GM21576 (cell line): ENCODE measurements at regions not wholly inside any gene's neighbourhood (a gene's known extent, or its start where the extent isn't known, plus 50 kb on each side); places are given as distances from the start of the nearest gene placed in this dataset.
"Not testable (repeated sequence)": the region's sequence is repeated elsewhere in the genome, so short reads cannot be mapped to it uniquely, and the experiment has no call there.

Source experiments
- ATAC-seq: cut with Tn5 transposase; IDR thresholded peaks from one replicate; pipeline ENCODE4 v1.9.1; 2021; ENCODE audit warnings: mild to moderate bottlenecking, moderate library complexity; ENCODE audit not compliant: unreplicated experiment

- no peak for ATAC-seq
These were observed 425.6 kb upstream of the NECTIN3 start for GRCh38 chr3:110646055-110646454.

- ATAC-seq: no peak
These were observed 425.1 kb upstream of the NECTIN3 start for GRCh38 chr3:110646496-110646895.

- ATAC-seq: no peak
These were observed 424.0 kb upstream of the NECTIN3 start for GRCh38 chr3:110647586-110647985.

- ATAC-seq: no peak
These were observed 420.9 kb upstream of the NECTIN3 start for GRCh38 chr3:110650741-110651140.

GRCh38 chr3:110654843-110655502, 416.6 kb upstream of the NECTIN3 start:
- ATAC-seq: no peak

- ATAC-seq: no peak
These were observed 415.1 kb upstream of the NECTIN3 start for GRCh38 chr3:110656394-110657025.

GRCh38 chr3:110664148-110664547, 407.5 kb upstream of the NECTIN3 start:
- ATAC-seq: no peak

GRCh38 chr3:110666495-110666894, 405.1 kb upstream of the NECTIN3 start:
- no peak for ATAC-seq

GRCh38 chr3:110667216-110667615, 404.4 kb upstream of the NECTIN3 start:
- ATAC-seq: no peak

- ATAC-seq: no peak
These were observed 401.2 kb upstream of the NECTIN3 start for GRCh38 chr3:110670407-110670806.

- no peak for ATAC-seq
These were observed 394.1 kb upstream of the NECTIN3 start for GRCh38 chr3:110677506-110677905.

GRCh38 chr3:110679285-110679684, 392.3 kb upstream of the NECTIN3 start:
- ATAC-seq: no peak

- no peak for ATAC-seq
These were observed 391.2 kb upstream of the NECTIN3 start for GRCh38 chr3:110680450-110680849.

- ATAC-seq: no peak
These were observed 387.1 kb upstream of the NECTIN3 start for GRCh38 chr3:110684466-110684865.

GRCh38 chr3:110685630-110686029, 386.0 kb upstream of the NECTIN3 start:
- ATAC-seq: no peak

GRCh38 chr3:110686701-110687100, 384.9 kb upstream of the NECTIN3 start:
- ATAC-seq: no peak

GRCh38 chr3:110687138-110687537, 384.5 kb upstream of the NECTIN3 start:
- no peak for ATAC-seq

GRCh38 chr3:110697961-110698360, 373.7 kb upstream of the NECTIN3 start:
- no peak for ATAC-seq

- not testable (repeated sequence) for ATAC-seq
These were observed 367.3 kb upstream of the NECTIN3 start for GRCh38 chr3:110704332-110704731.

- no peak for ATAC-seq
These were observed 363.5 kb upstream of the NECTIN3 start for GRCh38 chr3:110708156-110708555.

GRCh38 chr3:110710156-110710555, 361.5 kb upstream of the NECTIN3 start:
- ATAC-seq: no peak

- ATAC-seq: no peak
These were observed 361.0 kb upstream of the NECTIN3 start for GRCh38 chr3:110710603-110711002.
